Embryonic facial prominence (tissue), 1 donor: ENCODE measurements at regions not wholly inside any gene's neighbourhood (a gene's known extent, or its start where the extent isn't known, plus 50 kb on each side); places are given as distances from the start of the nearest gene placed in this dataset.
A peak's percentile ranks its signal among the peaks of the same experiment; 100 is the strongest.

Experiments
- DNase-seq: peaks from one replicate; pipeline ENCODE4 v3.0.0-alpha.2; 2016; ENCODE audit errors: extremely low spot score

- no peak for DNase-seq
These were observed 128.1 kb upstream of the JUN start for GRCh38 chr1:58911841-58912499.

GRCh38 chr1:58914925-58915324, 131.1 kb upstream of the JUN start:
- DNase-seq: no peak

- no peak for DNase-seq
These were observed 133.6 kb upstream of the JUN start for GRCh38 chr1:58917436-58917835.

- no peak for DNase-seq
These were observed 135.5 kb upstream of the JUN start for GRCh38 chr1:58919226-58919958.

- DNase-seq: no peak
These were observed 136.1 kb upstream of the JUN start for GRCh38 chr1:58919959-58920321.

- DNase-seq: no peak
These were observed 137.5 kb upstream of the JUN start for GRCh38 chr1:58921342-58921741.

- DNase-seq: no peak
These were observed 137.9 kb upstream of the JUN start for GRCh38 chr1:58921751-58922150.

- peak; percentile 46 for DNase-seq
These were observed 138.6 kb upstream of the JUN start for GRCh38 chr1:58922302-58923089.

- DNase-seq: no peak
These were observed 139.2 kb upstream of the JUN start for GRCh38 chr1:58923090-58923470.

GRCh38 chr1:58924016-58924565, 140.2 kb upstream of the JUN start:
- no peak for DNase-seq

- no peak for DNase-seq
These were observed 141.0 kb upstream of the JUN start for GRCh38 chr1:58924821-58925220.

- no peak for DNase-seq
These were observed 141.4 kb upstream of the JUN start for GRCh38 chr1:58925247-58925646.

GRCh38 chr1:58926152-58926551, 142.3 kb upstream of the JUN start:
- DNase-seq: no peak

- no peak for DNase-seq
These were observed 143.3 kb upstream of the JUN start for GRCh38 chr1:58927041-58927721.

- DNase-seq: no peak
These were observed 143.9 kb upstream of the JUN start for GRCh38 chr1:58927722-58928085.

- no peak for DNase-seq
These were observed 144.7 kb upstream of the JUN start for GRCh38 chr1:58928514-58928913.

- DNase-seq: no peak
These were observed 146.0 kb upstream of the JUN start for GRCh38 chr1:58929671-58930325.

- DNase-seq: no peak
These were observed 147.2 kb upstream of the JUN start for GRCh38 chr1:58931024-58931423.

GRCh38 chr1:58931756-58932155, 147.9 kb upstream of the JUN start:
- DNase-seq: no peak

GRCh38 chr1:58932859-58933598, 149.2 kb upstream of the JUN start:
- no peak for DNase-seq

GRCh38 chr1:58933599-58933926, 149.7 kb upstream of the JUN start:
- DNase-seq: no peak
